ENCODE measurements at regions not wholly inside any gene's neighbourhood (a gene's known extent, or its start where the extent isn't known, plus 50 kb on each side); places are given as distances from the start of the nearest gene placed in this dataset.

DNA sequence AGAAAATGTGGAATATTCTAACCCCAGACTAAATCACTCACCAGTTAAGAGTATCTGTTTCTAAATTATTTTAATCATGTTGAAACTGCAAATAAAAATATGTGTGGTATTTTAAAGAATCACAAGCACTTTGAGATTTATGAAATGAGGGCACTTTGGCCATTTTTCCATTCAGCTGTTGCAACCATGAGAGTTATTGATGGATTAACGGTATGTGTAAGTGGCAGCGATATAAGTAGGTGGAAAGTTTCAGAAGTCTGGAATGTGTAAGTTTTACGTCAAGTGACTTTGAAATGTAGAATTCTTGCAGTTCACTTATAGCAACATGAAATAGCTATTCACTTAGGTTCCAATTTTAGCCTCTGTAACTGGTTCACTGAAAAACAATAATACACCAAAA is 905.1 kb upstream of the SLIT2 start:
- no peak for DNase-seq (ENCODE audit: low read depth in 2 of 2)

DNA sequence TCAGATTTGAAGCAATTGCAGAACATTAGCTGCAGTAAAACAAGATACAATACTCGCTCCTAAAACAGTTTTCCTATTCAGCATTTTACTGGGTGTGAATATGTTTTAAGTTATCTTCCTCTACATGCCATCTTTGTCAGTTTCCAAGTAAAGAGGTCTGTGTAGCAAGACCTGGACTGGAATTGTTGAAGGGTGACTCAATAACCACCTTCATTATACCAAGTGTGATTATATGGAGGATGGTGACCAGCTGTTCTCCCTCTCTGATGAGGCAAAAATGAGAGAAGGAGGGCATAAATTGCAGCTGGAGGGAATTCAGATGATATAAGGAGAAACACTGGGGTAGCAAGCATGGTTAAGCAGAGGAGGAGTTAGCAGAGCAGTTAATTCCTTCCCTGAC is 922.1 kb upstream of the SLIT2 start:
- DNase-seq (ENCODE audit: low read depth in 2 of 2): no peak

DNA sequence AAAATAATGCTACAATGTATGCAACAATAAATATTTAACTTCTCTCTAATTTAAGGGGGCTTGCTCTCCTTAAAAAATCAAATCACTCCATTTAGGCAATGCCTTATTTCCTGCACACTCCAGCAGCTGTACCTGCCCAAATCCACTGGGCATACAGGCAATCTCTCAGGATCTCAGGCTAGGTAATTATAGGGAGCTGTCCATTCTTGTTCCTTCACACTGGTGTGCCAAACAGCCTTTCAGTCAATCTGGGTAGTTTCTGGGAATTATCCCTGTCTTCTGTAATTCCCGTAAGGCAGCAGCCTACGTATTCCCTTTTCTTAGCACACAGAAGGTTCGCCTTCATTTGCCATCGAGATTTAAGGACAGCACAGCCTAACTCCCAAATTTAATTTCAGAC is 922.6 kb upstream of the SLIT2 start:
- no peak for DNase-seq (ENCODE audit: low read depth in 2 of 2)

DNA sequence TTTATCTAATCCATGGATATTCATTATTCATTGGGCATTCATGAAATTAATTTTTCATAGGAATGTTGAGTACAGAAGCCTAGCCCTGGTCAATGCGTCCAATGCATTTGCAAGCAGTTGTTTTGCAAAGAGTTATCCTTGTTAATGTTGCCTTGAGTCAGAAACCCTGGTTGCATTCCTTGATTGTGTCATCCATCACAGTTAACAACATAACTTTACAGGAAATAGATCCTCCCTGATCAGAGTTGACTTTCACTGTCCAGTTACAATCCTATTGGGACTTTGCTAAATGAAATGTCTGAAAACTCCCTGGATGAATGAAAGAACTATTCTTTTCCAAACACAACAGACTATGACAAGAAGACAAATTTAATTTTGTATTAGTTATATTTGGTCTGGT is 924.3 kb upstream of the SLIT2 start:
- no peak for DNase-seq (ENCODE audit: low read depth in 2 of 2)

- no peak for DNase-seq (ENCODE audit: low read depth in 2 of 2)
Observed at GRCh38 chr4:19324184-19324583, 927.5 kb upstream of the SLIT2 start.

DNA sequence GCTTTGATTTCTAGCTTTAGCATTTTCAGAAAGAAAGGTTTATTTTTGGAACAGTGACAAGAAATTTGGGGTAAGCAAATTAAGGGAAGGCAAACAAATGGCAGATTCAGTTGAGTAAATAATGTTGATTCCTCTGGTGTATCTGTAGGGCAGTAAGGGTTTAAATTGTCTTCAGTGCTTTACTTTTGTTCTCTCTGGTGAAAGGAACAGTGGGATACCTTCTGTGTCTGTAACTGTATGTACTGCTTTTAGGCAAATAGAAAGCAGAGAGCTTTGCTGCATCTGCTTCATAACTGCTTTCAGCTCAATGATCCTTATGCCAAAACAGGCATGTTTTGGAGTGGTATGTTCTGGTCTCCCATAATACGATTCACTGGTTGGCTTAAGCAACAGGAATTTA is 932.1 kb upstream of the SLIT2 start:
- no peak for DNase-seq (ENCODE audit: low read depth in 2 of 2)

DNA sequence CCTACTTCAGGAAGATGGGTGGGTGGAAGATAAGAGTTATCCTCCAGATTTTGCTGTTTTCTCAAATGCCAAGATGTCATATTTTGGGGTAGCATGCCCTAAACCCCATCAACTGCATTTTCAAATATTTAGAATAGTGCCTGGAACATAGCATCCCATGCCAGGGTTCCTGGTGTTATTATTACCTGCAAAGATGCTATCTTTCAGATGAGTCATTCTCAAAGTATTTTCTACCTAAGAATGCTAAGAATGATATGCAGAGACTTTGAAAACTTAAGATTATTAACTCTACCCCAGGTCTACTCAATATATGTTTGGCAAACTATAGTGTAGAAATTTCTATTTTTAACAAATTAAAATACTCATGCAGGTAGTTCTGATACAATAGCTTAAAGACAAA is 934.3 kb upstream of the SLIT2 start:
- no peak for DNase-seq (ENCODE audit: low read depth in 2 of 2)

GRCh38 chr4:19314116-19314515 is 937.6 kb upstream of the SLIT2 start:
- no peak for DNase-seq (ENCODE audit: low read depth in 2 of 2)

DNA sequence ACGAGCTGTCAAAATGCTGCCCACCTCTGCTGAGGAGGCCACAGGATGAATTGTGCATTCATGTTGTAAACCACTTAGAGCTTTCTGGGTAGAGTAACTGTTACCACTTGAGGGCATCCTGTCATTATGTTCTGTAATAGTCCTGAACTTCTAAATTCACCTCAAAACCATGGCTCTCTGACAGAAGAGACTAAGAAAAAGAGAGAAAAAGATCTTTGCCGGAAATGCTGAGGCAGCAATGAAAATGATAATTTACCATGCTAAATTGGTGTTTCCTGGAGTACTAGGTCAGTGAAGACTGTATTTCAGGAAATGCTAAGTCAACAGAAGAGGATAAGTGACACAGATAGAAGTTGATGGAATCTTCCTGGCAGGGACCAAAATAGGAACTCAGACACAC is 942.3 kb upstream of the SLIT2 start:
- no peak for DNase-seq (ENCODE audit: low read depth in 2 of 2)

- DNase-seq (ENCODE audit: low read depth in 2 of 2): no peak
Observed at GRCh38 chr4:19304028-19304427, 947.7 kb upstream of the SLIT2 start.

- no peak for DNase-seq (ENCODE audit: low read depth in 2 of 2)
Observed at GRCh38 chr4:19301527-19301926, 950.2 kb upstream of the SLIT2 start.

GRCh38 chr4:19300213-19300612 is 951.5 kb upstream of the SLIT2 start:
- DNase-seq (ENCODE audit: low read depth in 2 of 2): no peak

DNA sequence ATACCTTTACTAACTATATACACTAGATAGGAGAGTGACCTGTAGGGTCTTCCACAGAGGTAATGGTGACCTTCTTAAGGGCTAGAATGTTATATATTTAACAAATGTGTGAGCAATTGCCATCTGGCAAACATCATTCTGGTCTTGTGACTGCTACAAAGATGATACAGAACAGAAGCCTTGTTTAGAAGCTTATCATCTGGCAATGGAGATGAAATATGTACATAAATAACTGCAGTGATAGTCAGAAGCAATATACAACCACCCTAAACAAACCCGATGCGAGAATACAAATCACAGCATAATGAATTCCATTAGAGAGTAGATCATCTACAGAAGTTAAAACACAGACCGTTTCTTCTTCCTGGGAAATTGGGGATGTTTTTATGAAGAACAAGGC is 952.7 kb upstream of the SLIT2 start:
- no peak for DNase-seq (ENCODE audit: low read depth in 2 of 2)

DNA sequence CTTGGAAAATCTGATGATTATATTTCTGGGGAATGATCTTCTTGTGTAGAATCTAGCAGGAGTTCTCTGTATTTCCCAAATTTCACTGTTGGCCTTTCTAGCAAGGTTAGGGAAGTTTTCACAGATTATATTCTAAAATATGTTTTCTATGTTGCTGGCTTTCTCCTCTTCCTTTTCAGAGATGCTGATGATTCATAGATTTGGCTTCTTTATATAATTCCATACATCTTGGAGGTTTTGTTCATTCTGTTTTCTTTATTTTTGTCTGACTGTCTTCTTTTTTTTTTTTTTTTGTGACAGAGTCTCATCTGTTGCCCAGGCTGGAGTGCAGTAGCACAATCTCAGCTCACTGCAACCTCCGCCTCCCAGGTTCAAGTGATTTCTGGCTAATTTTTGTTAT is 957.9 kb upstream of the SLIT2 start:
- DNase-seq (ENCODE audit: low read depth in 2 of 2): no peak

DNA sequence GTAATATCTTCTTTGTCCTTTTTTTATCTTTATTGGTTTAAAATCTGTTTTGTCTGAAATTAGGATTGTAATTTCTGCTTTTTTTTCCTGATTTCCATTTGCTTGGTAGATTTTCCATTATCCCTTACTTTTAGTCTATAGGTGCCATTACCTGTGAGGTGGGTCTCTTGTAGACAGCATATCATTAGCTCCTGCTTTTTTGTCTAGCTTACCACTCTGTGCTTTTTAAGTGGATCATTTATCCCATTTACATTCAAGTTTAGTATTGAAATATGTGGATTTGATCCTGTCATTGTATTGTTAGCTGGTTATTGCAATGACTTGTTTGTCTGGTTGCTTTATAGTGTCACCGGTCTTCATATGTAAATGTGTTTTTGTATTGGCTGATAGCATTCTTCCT is 958.6 kb upstream of the SLIT2 start:
- DNase-seq (ENCODE audit: low read depth in 2 of 2): no peak

GRCh38 chr4:19286924-19287323 is 964.8 kb upstream of the SLIT2 start:
- DNase-seq (ENCODE audit: low read depth in 2 of 2): no peak

GRCh38 chr4:19285146-19285545 is 966.6 kb upstream of the SLIT2 start:
- no peak for DNase-seq (ENCODE audit: low read depth in 2 of 2)

GRCh38 chr4:19278665-19279064 is 973.0 kb upstream of the SLIT2 start:
- no peak for DNase-seq (ENCODE audit: low read depth in 2 of 2)

DNA sequence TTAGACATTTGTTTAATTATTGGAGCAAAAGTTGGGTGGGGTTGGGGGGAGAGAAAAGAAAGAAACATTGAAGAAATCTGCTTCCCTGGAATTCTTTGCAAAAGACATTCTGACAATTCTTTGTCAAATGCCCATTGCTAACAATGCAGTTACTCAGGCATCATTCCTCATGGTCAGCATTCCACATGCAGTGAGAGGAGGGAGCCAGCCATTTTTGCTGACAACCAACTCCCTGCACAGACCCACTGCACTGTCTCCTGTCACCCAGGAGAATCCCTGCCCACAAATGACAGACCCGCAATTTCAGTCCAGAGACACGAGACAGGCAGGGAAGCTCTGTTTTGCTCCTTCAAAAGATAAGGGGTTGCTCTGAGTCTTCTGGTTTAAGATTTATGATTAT is 985.1 kb upstream of the SLIT2 start:
- DNase-seq (ENCODE audit: low read depth in 2 of 2): no peak

DNA sequence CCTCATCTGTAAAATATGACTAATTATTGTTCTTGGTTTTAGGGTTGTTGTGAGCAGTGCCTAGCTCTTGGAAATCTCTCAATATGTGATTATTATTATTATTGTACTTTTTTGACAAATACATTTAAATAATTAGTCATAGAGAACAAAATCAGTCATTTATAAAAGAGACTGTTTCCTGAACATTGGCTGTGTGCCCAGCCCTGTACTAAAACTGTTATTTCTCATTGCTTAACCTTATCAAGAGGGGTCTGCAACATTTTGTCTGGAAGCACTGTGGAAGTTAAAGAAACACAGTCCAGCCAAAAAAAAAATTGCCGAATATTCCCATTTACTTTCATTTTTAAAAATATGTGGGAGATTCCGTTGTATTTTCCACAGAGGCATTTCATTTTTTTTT is 989.2 kb upstream of the SLIT2 start:
- DNase-seq (ENCODE audit: low read depth in 2 of 2): no peak

DNA sequence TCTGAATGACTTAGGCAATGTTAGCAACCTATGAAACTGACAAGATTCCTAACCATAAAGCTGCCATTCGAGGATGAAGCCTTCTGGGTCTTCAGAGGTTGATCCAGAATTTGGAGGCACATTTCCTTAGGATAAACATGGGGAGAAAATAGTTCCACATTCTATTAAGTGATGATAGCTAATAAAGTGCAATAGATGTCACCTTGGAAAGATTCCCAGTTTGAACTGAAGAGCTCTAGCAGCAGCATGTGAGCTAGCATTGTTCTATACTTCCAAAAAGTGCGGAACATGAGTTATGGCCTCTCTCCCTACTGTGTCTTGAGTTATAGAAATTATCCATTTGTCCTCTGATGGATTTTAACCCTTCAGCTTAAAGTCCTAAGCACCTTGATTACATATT is 991.4 kb upstream of the SLIT2 start:
- DNase-seq (ENCODE audit: low read depth in 2 of 2): no peak

- DNase-seq (ENCODE audit: low read depth in 2 of 2): no peak
Observed at GRCh38 chr4:19259920-19260319, 991.8 kb upstream of the SLIT2 start.

DNA sequence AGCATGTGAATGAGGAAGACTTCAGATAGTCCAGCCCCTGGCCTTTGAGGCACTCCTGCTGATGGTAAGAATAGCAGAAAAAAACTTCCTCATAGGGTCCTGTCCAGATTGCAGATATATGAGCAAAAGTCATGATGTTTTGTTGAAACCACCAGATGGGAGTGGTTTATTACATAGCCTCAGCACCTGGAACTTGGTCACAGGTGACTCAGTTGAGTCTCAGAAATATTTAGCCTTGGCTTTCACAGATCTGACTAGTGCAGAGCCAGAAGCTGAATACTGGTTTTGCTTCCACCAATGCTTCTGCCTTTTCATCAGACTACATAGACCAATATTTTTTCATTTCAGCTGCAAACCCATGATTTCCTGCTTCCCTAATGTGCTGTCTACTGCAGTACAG is 994.9 kb upstream of the SLIT2 start:
- no peak for DNase-seq (ENCODE audit: low read depth in 2 of 2)

GRCh38 chr4:19254486-19254885 is 997.2 kb upstream of the SLIT2 start:
- DNase-seq (ENCODE audit: low read depth in 2 of 2): no peak

DNA sequence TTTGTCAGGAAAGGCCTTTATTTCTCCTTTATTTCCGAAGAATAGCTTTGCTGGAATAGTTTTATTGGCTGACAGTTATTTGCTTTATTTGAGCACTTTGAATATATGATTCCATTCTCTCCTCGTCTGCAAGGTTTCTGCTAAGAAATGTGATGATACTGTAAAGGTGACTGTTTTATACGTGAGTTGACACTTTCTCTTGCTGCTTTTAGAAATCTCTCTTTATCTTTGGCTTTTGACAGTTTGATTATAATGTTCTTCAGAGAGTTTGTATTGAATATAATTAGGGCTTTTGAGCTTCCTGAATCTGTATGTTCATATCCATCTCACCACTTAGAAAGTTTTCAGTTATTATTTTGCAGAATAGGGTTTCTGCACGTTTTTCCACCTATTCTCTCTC is 1003.7 kb upstream of the SLIT2 start:
- no peak for DNase-seq (ENCODE audit: low read depth in 2 of 2)

All from dermis microvascular lymphatic vessel endothelial cell (primary cell).